NOMO-1 (cell line): ENCODE measurements at regions not wholly inside any gene's neighbourhood (a gene's known extent, or its start where the extent isn't known, plus 50 kb on each side); places are given as distances from the start of the nearest gene placed in this dataset.

Experiments
- DNase-seq, 2 experiments: peaks; one replicate each; lab custom pipeline; 2025; ENCODE audit not compliant: unreplicated experiment in 2 of 2; lab: John Stamatoyannopoulos, UW

- DNase-seq, result no peak
Observed at GRCh38 chr2:15038366-15039364, 406.1 kb downstream of the LRATD1 start.

GRCh38 chr2:15040429-15041084 lies 408.0 kb downstream of the LRATD1 start:
- DNase-seq, result peak in 1 of 2 experiments; percentile 12

GRCh38 chr2:15041429-15041837 lies 408.9 kb downstream of the LRATD1 start:
- no peak for DNase-seq

GRCh38 chr2:15042801-15043217 lies 410.3 kb downstream of the LRATD1 start:
- DNase-seq, result peak in 1 of 2 experiments; percentile 36

GRCh38 chr2:15043336-15044058 lies 411.0 kb downstream of the LRATD1 start:
- no peak for DNase-seq

DNA sequence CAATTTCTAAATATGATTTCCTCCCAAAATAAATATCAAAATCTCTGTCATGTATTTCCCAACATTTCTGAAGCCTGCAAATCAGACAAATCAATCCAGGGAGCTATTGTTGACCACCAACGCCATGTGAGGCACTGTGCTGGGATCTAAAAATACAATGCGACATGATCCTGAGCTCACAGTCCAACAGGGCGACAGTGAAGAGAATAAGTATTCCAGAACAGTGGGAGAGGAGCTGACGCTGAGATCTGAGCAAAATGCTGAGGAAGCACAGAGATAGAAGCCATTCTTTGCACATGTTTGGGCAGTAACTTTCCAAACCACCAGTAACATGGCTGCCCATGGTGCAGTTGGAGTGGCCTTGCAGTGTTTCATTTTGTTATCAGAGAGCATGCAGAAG lies 412.5 kb downstream of the LRATD1 start:
- DNase-seq, result no peak

GRCh38 chr2:15047184-15047583 lies 414.7 kb downstream of the LRATD1 start:
- DNase-seq, result no peak

DNA sequence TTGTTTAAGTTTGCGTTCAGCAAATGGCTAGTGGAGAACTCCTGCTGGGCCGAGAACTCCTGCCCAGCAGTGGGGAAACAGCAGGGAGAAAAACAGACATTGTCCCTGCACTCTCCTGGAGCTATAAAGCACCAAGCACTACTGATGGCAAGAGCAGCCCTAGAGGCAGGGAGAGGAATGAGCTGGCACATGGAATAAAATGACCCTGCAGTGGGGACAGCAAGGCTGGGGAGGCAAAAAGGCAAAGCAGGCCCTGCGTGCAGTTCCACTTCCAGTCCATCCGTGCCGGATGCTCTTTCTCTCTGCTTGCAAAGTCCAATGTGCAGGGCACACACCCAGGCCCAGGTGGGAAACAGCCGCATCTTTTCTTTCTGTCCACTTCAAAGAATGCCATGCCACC lies 415.5 kb downstream of the LRATD1 start:
- DNase-seq, result no peak

- DNase-seq, result no peak
Observed at GRCh38 chr2:15049096-15049993, 416.8 kb downstream of the LRATD1 start.

- no peak for DNase-seq
Observed at GRCh38 chr2:15050483-15050882, 418.0 kb downstream of the LRATD1 start.

GRCh38 chr2:15053542-15053941 lies 421.0 kb downstream of the LRATD1 start:
- DNase-seq, result no peak

DNA sequence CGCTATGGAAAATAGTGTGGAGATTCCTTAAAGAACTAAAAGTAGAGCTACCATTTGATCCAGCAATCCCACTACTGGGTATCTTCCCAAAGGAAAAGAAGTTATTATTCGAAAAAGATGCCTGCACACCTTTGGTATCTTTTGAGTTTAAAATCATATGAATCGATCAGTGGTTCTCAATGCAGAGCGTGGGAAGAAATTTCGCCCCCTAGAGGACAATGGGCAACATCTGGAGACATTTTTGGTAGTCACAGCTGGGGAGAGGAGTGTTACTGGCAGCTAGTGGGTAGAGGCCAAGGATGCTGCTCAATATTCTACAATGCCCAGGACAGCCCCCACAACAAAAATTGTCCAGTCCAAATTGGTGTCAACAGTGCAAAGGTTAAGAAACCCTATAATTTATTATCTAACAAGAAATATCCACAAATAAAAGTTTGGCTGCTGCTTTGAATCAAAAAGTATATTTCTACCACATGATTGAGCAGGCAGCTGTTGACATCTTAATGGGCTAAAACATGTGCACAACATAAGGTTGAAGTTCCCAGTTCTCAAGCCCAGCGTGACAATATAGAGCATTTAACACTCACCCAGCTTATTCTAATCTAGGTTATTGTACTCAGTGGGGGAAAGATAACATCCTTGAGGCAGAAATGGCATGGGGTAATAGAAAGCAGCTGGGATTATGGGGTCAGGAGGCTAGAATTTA lies 425.7 kb downstream of the LRATD1 start:
- DNase-seq, result no peak

GRCh38 chr2:15058721-15059157 lies 426.2 kb downstream of the LRATD1 start:
- DNase-seq, result no peak

- DNase-seq, result no peak
Observed at GRCh38 chr2:15059870-15060512, 427.5 kb downstream of the LRATD1 start.

DNA sequence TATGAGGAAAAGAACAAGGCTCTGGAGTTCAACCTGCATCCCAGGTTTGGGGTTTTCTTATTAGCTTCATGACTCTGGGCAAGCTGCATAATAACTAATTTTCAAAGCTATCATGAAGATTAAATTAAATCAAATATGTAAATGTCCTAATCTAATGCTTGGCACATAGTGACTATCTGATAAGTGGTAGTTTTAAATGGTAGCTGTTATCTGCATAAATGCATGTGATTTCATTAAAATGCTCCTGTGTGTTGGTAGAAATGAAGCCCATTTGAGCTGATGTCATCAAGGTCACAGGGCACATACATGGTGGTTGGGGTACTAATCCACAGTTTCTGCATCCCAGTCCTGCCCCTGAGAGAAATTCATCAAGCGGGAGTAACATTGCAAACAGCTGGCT lies 428.8 kb downstream of the LRATD1 start:
- no peak for DNase-seq

GRCh38 chr2:15066138-15066537 lies 433.6 kb downstream of the LRATD1 start:
- no peak for DNase-seq

GRCh38 chr2:15069149-15069548 lies 436.6 kb downstream of the LRATD1 start:
- no peak for DNase-seq

DNA sequence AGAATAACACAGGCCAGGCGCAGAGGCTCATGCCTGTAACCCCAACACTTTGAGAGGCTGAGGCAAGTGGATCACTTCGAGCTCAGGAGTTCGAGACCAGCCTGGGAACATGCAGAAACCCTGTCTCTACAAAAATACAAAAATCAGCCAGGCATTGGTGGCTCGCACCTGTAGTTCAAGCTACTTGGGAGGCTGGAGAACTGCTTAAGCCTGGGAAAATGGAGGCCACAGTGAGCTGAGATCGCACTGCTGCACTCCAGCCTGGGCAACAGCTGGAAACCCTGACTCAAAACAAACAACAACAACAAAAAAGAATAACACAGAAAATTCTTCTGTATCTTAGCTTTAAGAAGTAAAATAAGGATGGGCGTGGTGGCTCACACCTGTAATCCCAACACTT lies 440.3 kb downstream of the LRATD1 start:
- DNase-seq, result no peak

- no peak for DNase-seq
Observed at GRCh38 chr2:15073664-15074063, 441.1 kb downstream of the LRATD1 start.
